ENCODE measurements at regions not wholly inside any gene's neighbourhood (a gene's known extent, or its start where the extent isn't known, plus 50 kb on each side); places are given as distances from the start of the nearest gene placed in this dataset.

GRCh38 chr12:124718036-124718435, 145.6 kb downstream of the SCARB1 start:
- no peak overlapping the region for H3K4me3 ChIP-seq (ENCODE audit: low read depth in 1 of 2, low read length in 2 of 2)
- H2AFZ ChIP-seq (ENCODE audit: low read depth, low read length) = no peak overlapping the region
- H3K36me3 ChIP-seq (ENCODE audit: insufficient read depth, low read length) = no peaks in the 10 kb centered on the region
- H3K79me2 ChIP-seq (ENCODE audit: insufficient read depth, low read length) = no peaks in the 10 kb centered on the region
- TF ChIP-seq, protein P1, sequence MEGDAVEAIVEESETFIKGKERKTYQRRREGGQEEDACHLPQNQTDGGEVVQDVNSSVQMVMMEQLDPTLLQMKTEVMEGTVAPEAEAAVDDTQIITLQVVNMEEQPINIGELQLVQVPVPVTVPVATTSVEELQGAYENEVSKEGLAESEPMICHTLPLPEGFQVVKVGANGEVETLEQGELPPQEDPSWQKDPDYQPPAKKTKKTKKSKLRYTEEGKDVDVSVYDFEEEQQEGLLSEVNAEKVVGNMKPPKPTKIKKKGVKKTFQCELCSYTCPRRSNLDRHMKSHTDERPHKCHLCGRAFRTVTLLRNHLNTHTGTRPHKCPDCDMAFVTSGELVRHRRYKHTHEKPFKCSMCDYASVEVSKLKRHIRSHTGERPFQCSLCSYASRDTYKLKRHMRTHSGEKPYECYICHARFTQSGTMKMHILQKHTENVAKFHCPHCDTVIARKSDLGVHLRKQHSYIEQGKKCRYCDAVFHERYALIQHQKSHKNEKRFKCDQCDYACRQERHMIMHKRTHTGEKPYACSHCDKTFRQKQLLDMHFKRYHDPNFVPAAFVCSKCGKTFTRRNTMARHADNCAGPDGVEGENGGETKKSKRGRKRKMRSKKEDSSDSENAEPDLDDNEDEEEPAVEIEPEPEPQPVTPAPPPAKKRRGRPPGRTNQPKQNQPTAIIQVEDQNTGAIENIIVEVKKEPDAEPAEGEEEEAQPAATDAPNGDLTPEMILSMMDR (IDR thresholded peaks at IDR 0.05; ENCODE audit: borderline replicate concordance, extremely low read depth, low read length, poor library complexity, severe bottlenecking) = no peak
- TF ChIP-seq EZH2 (IDR thresholded peaks at IDR 0.05; ENCODE audit: borderline replicate concordance, low read depth, low read length, severe bottlenecking) = no peak
- no peaks in the 10 kb centered on the region for H4K20me1 ChIP-seq (ENCODE audit: insufficient read depth, low read length)
- no peaks in the 10 kb centered on the region for H3K27me3 ChIP-seq (ENCODE audit: insufficient read depth, low read length, poor library complexity)
- no peak for ATAC-seq (ENCODE audit: insufficient read depth, low read depth)
- DNase-seq = no peak
- H3K4me1 ChIP-seq (ENCODE audit: insufficient read depth, low read length) = peaks cover 16% of the 10 kb centered on the region
- no peak overlapping the region for H3K4me2 ChIP-seq (ENCODE audit: insufficient read depth, low read length)
- no peak overlapping the region for H3K27ac ChIP-seq (ENCODE audit: low read length)
- no peak overlapping the region for H3K9ac ChIP-seq (ENCODE audit: low read depth, low read length)
- no peaks in the 10 kb centered on the region for H3K9me3 ChIP-seq (ENCODE audit: insufficient read depth, low read length, severe bottlenecking)

GRCh38 chr12:124717318-124717717, 146.3 kb downstream of the SCARB1 start:
- H3K36me3 ChIP-seq (ENCODE audit: insufficient read depth, low read length) = no peaks in the 10 kb centered on the region
- H3K27ac ChIP-seq (ENCODE audit: low read length) = no peak overlapping the region
- no peak for DNase-seq
- H3K9ac ChIP-seq (ENCODE audit: low read depth, low read length) = no peak overlapping the region
- H3K27me3 ChIP-seq (ENCODE audit: insufficient read depth, low read length, poor library complexity) = no peaks in the 10 kb centered on the region
- H3K4me3 ChIP-seq (ENCODE audit: low read depth in 1 of 2, low read length in 2 of 2) = no peak overlapping the region
- H3K4me1 ChIP-seq (ENCODE audit: insufficient read depth, low read length) = peaks cover 16% of the 10 kb centered on the region
- H3K9me3 ChIP-seq (ENCODE audit: insufficient read depth, low read length, severe bottlenecking) = no peaks in the 10 kb centered on the region
- no peak overlapping the region for H2AFZ ChIP-seq (ENCODE audit: low read depth, low read length)
- H3K79me2 ChIP-seq (ENCODE audit: insufficient read depth, low read length) = no peaks in the 10 kb centered on the region
- ATAC-seq (ENCODE audit: insufficient read depth, low read depth) = no peak
- H4K20me1 ChIP-seq (ENCODE audit: insufficient read depth, low read length) = no peaks in the 10 kb centered on the region
- no peak overlapping the region for H3K4me2 ChIP-seq (ENCODE audit: insufficient read depth, low read length)
- no peak for TF ChIP-seq EZH2 (IDR thresholded peaks at IDR 0.05; ENCODE audit: borderline replicate concordance, low read depth, low read length, severe bottlenecking)
- TF ChIP-seq, protein P1 (IDR thresholded peaks at IDR 0.05; ENCODE audit: borderline replicate concordance, extremely low read depth, low read length, poor library complexity, severe bottlenecking) = no peak

- no peak for TF ChIP-seq EZH2 (IDR thresholded peaks at IDR 0.05; ENCODE audit: borderline replicate concordance, low read depth, low read length, severe bottlenecking)
- TF ChIP-seq, protein P1 (IDR thresholded peaks at IDR 0.05; ENCODE audit: borderline replicate concordance, extremely low read depth, low read length, poor library complexity, severe bottlenecking) = no peak
- H3K9ac ChIP-seq (ENCODE audit: low read depth, low read length) = no peak overlapping the region
- no peaks in the 10 kb centered on the region for H4K20me1 ChIP-seq (ENCODE audit: insufficient read depth, low read length)
- no peaks in the 10 kb centered on the region for H3K27me3 ChIP-seq (ENCODE audit: insufficient read depth, low read length, poor library complexity)
- H3K27ac ChIP-seq (ENCODE audit: low read length) = no peak overlapping the region
- no peaks in the 10 kb centered on the region for H3K36me3 ChIP-seq (ENCODE audit: insufficient read depth, low read length)
- H2AFZ ChIP-seq (ENCODE audit: low read depth, low read length) = no peak overlapping the region
- no peak for DNase-seq
- no peaks in the 10 kb centered on the region for H3K79me2 ChIP-seq (ENCODE audit: insufficient read depth, low read length)
- no peak for ATAC-seq (ENCODE audit: insufficient read depth, low read depth)
- no peaks in the 10 kb centered on the region for H3K9me3 ChIP-seq (ENCODE audit: insufficient read depth, low read length, severe bottlenecking)
- H3K4me3 ChIP-seq (ENCODE audit: low read depth in 1 of 2, low read length in 2 of 2) = no peak overlapping the region
- no peak overlapping the region for H3K4me2 ChIP-seq (ENCODE audit: insufficient read depth, low read length)
- peaks cover 16% of the 10 kb centered on the region for H3K4me1 ChIP-seq (ENCODE audit: insufficient read depth, low read length)
These were observed 147.2 kb downstream of the SCARB1 start for GRCh38 chr12:124716208-124717130.
